Ascending aorta (tissue), 2 donors: ENCODE measurements at regions not wholly inside any gene's neighbourhood (a gene's known extent, or its start where the extent isn't known, plus 50 kb on each side); places are given as distances from the start of the nearest gene placed in this dataset.

ENCODE experiments used
- DNase-seq, 2 donors: peaks; one replicate each; pipeline ENCODE4 v3.0.0-alpha.2; 2019; ENCODE audit warnings: low spot score in 2 of 2
- H3K27ac ChIP-seq, 2 donors: fragments of 200-600 bp; sonication (generic); one replicate each; pipeline ENCODE4 v1.5.1; 2016 to 2017; ENCODE audit warnings: mild to moderate bottlenecking in 1 of 2
- H3K27me3 ChIP-seq: fragments of 200-600 bp; sonication (generic); one replicate; pipeline ENCODE4 v1.5.1; 2017
- H3K36me3 ChIP-seq, 2 donors: fragments of 200-600 bp; sonication (generic); one replicate each; pipeline ENCODE4 v1.5.1; 2016
- H3K4me1 ChIP-seq, 2 donors: fragments of 200-600 bp; sonication (generic); one replicate each; pipeline ENCODE4 v1.5.1; 2016 to 2017; ENCODE audit warnings: mild to moderate bottlenecking in 1 of 2
- H3K4me3 ChIP-seq, 2 donors: fragments of 200-600 bp; sonication (generic); one replicate each; pipeline ENCODE4 v1.5.1; 2016 to 2017; ENCODE audit warnings: mild to moderate bottlenecking in 1 of 2
- H3K9me3 ChIP-seq, 2 donors: fragments of 200-600 bp; sonication (generic); one replicate each; pipeline ENCODE4 v1.5.1; 2016
- intact Hi-C: fragments of 100-400 bp; cut with DNase I; formaldehyde crosslinking; loops from one replicate; pipeline ENCODE4 v1.15.1; 2023
- TF ChIP-seq, protein P1 (sequence below), 3 experiments: fragments of 200-600 bp in 2 of 3; fragments of 450-650 bp in 1 of 3; sonication (generic) in 2 of 3; IDR thresholded peaks; one replicate each; pipeline ENCODE4 v1.5.1; 2016 to 2019; ENCODE audit warnings: antibody characterized with exemption in 3 of 3, mild to moderate bottlenecking in 1 of 3, moderate library complexity in 1 of 3

DNA sequence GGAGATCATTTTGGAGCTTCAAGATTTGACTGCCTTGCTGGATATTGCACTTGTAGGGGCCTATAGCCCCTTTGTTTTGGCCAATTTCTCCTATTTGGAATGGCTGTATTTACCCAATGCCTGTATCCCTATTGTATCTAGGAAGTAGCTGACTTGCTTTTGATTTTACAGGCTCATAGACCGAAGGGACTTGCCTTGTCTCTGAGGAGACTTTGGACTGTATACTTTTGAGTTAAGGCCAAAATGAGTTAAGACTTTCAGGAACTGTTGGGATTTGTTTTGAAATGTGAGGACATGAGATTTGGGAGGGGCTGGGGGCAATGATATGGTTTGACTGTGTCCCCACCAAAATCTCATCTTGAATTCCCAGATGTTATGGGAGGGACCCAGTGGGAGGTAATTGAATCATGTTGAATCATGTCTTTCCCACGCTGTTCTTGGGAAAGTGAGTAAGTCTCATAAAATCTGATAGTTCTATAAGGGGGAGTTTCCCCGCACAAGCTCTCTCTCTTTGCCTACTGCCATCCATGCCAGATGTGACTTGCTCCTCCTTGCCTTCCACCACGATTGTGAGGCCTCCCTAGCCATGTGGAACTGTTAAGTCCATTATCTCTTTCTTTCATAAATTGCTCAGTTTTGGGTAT, 276.1 kb downstream of the LMX1A start:
- intact Hi-C loops = no loop called here
- H3K4me3 ChIP-seq = no peak overlapping the region

DNA sequence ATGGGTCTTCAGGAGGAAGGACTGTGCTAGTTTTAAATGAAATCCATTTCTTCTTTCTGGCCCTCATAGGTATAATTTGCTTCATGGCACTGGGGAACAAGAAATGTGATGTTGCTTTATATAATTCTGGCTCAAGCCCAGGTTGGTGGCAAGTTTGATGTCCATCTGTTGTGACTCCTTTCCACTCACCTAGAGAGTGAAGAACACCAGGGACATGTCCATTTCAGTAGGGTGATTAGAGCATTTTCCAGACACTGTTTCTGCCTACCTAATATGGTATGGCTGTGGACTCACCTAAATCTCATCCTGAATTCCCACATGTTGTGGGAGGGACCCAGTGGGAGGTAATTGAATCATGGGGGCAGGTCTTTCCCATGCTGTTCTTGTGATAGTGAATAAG, 278.1 kb downstream of the LMX1A start:
- Histone ChIP-seq H3K36me3 (no peaks in the 10 kb centered on the region), H3K9me3 (no peaks in the 10 kb centered on the region), H3K27me3 (no peaks in the 10 kb centered on the region), H3K27ac (no peak overlapping the region), H3K4me1 (no peaks in the 10 kb centered on the region), H3K4me3 (no peak overlapping the region)
- no peak for DNase-seq
- intact Hi-C loops = no loop called here
- TF ChIP-seq, protein P1, sequence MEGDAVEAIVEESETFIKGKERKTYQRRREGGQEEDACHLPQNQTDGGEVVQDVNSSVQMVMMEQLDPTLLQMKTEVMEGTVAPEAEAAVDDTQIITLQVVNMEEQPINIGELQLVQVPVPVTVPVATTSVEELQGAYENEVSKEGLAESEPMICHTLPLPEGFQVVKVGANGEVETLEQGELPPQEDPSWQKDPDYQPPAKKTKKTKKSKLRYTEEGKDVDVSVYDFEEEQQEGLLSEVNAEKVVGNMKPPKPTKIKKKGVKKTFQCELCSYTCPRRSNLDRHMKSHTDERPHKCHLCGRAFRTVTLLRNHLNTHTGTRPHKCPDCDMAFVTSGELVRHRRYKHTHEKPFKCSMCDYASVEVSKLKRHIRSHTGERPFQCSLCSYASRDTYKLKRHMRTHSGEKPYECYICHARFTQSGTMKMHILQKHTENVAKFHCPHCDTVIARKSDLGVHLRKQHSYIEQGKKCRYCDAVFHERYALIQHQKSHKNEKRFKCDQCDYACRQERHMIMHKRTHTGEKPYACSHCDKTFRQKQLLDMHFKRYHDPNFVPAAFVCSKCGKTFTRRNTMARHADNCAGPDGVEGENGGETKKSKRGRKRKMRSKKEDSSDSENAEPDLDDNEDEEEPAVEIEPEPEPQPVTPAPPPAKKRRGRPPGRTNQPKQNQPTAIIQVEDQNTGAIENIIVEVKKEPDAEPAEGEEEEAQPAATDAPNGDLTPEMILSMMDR (IDR thresholded peaks at IDR 0.05) = no peak

More for the DNA sequence above, 276.1 kb downstream of the LMX1A start:
- no peaks in the 10 kb centered on the region for H3K9me3 ChIP-seq
- no peak for DNase-seq
- TF ChIP-seq, protein P1 (IDR thresholded peaks at IDR 0.05) = no peak
- H3K27ac ChIP-seq = no peak overlapping the region
- H3K27me3 ChIP-seq = no peaks in the 10 kb centered on the region
- H3K36me3 ChIP-seq = no peaks in the 10 kb centered on the region
- no peaks in the 10 kb centered on the region for H3K4me1 ChIP-seq

DNA sequence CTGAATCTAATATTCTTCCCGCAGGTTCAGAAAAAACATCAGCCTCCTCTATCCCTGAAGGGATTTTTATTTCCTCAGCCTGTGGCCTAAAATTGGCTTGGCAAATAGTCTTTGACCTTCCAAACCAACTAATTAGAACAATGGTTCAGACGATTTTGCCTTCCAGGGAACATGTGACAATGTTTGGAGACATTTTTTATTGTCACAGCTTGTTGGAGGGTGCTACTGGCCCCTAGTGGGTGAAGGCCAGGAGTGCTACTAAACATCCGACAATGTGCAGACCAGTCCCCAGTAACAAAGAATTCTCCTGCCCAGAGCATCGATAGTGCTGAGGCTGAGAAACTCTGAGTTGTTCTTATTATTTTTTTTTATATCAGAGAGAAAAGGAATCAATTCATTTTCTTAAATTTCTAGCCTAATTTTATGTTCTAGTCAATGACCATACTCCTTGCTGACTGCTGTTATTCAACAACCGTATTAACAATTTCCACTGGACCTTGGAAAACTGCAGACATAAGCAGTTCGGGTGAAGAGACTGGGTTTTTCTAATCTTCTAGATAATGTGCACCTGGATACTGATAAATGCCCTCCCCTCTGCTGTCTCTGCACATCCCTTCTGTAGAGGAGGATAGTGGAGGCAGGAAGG, 280.7 kb downstream of the LMX1A start:
- no peaks in the 10 kb centered on the region for H3K9me3 ChIP-seq
- TF ChIP-seq, protein P1 (IDR thresholded peaks at IDR 0.05) = peak in 1 of 3 experiments; percentile 14
- H3K36me3 ChIP-seq = no peaks in the 10 kb centered on the region
- H3K27me3 ChIP-seq = no peaks in the 10 kb centered on the region
- intact Hi-C loops = no loop called here
- H3K4me3 ChIP-seq = no peak overlapping the region
- H3K4me1 ChIP-seq = no peaks in the 10 kb centered on the region
- no peak overlapping the region for H3K27ac ChIP-seq
- no peak for DNase-seq

- Histone ChIP-seq H3K9me3 (no peaks in the 10 kb centered on the region), H3K36me3 (no peaks in the 10 kb centered on the region), H3K27ac (no peak overlapping the region), H3K27me3 (no peaks in the 10 kb centered on the region), H3K4me3 (no peak overlapping the region), H3K4me1 (no peaks in the 10 kb centered on the region)
- no peak for DNase-seq
- intact Hi-C loops = no loop called here
- TF ChIP-seq, protein P1 (IDR thresholded peaks at IDR 0.05) = peak; percentile 39 to 62 (median 62)
Observed at GRCh38 chr1:165073185-165074007, 283.1 kb downstream of the LMX1A start.

GRCh38 chr1:165070675-165071074, 285.8 kb downstream of the LMX1A start:
- TF ChIP-seq, protein P1 (IDR thresholded peaks at IDR 0.05) = no peak
- DNase-seq = no peak
- Histone ChIP-seq H3K4me1 (no peaks in the 10 kb centered on the region), H3K27me3 (no peaks in the 10 kb centered on the region), H3K9me3 (no peaks in the 10 kb centered on the region), H3K27ac (no peak overlapping the region), H3K36me3 (no peaks in the 10 kb centered on the region), H3K4me3 (no peak overlapping the region)
- intact Hi-C loops = no loop called here
